Neural progenitor cell (in vitro differentiated cells): ENCODE measurements at regions not wholly inside any gene's neighbourhood (a gene's known extent, or its start where the extent isn't known, plus 50 kb on each side); places are given as distances from the start of the nearest gene placed in this dataset.
"Not testable (repeated sequence)": the region's sequence is repeated elsewhere in the genome, so short reads cannot be mapped to it uniquely, and the experiment has no call there.

Experiments
- DNase-seq: peaks from one replicate; pipeline ENCODE4 v3.0.0-alpha.2; 2016; ENCODE audit warnings: low spot score
- H2AFZ ChIP-seq: fragments of 200-600 bp; sonication (generic); replicated peaks from 2 replicates; pipeline ENCODE4 v1.6.1; 2016; ENCODE audit warnings: antibody characterized with exemption
- H3F3A ChIP-seq: fragments of 200-600 bp; sonication (generic); 2 replicates; pipeline ENCODE4 v1.6.1; 2016; ENCODE audit warnings: antibody characterized with exemption, low read depth
- H3K27ac ChIP-seq: fragments of 200-600 bp; sonication (generic); 2 replicates; pipeline ENCODE4 v1.5.1; 2016; ENCODE audit warnings: mild to moderate bottlenecking
- H3K27me3 ChIP-seq: fragments of 200-600 bp; sonication (generic); 2 replicates; pipeline ENCODE4 v1.6.1; 2016; ENCODE audit warnings: mild to moderate bottlenecking, moderate library complexity
- H3K36me3 ChIP-seq: fragments of 200-600 bp; sonication (generic); 2 replicates; pipeline ENCODE4 v1.5.1; 2016
- H3K4me1 ChIP-seq: fragments of 200-600 bp; sonication (generic); 2 replicates; pipeline ENCODE4 v1.6.1; 2016; ENCODE audit warnings: mixed run types
- H3K4me2 ChIP-seq: fragments of 200-600 bp; sonication (generic); 2 replicates; pipeline ENCODE4 v1.6.1; 2016
- H3K4me3 ChIP-seq: fragments of 200-600 bp; sonication (generic); 2 replicates; pipeline ENCODE4 v1.5.1; 2016
- H3K79me2 ChIP-seq: fragments of 200-600 bp; sonication (generic); 2 replicates; pipeline ENCODE4 v1.6.1; 2016; ENCODE audit warnings: low read depth
- H3K9ac ChIP-seq: fragments of 200-600 bp; sonication (generic); 2 replicates; pipeline ENCODE4 v1.6.1; 2016
- H3K9me3 ChIP-seq: fragments of 200-600 bp; sonication (generic); 2 replicates; pipeline ENCODE4 v1.5.1; 2016; ENCODE audit warnings: low read depth
- H4K20me1 ChIP-seq: fragments of 200-600 bp; sonication (generic); 2 replicates; pipeline ENCODE4 v1.6.1; 2016; ENCODE audit warnings: low read depth
- H3K27ac Mint-ChIP-seq: 3 replicates; pipeline ENCODE4 v1.8.0; 2021; ENCODE audit warnings: mixed read lengths
- H3K27me3 Mint-ChIP-seq: 2 replicates; pipeline ENCODE4 v1.8.0; 2022; ENCODE audit warnings: low read depth, mild to moderate bottlenecking, inconsistent platforms, moderate library complexity, mixed read lengths; ENCODE audit not compliant: insufficient read depth
- H3K36me3 Mint-ChIP-seq: 3 replicates; pipeline ENCODE4 v1.8.0; 2021; ENCODE audit warnings: mixed read lengths
- H3K4me1 Mint-ChIP-seq: 3 replicates; pipeline ENCODE4 v1.8.0; 2021; ENCODE audit warnings: mixed read lengths
- H3K4me3 Mint-ChIP-seq: 3 replicates; pipeline ENCODE4 v1.8.0; 2021; ENCODE audit warnings: mild to moderate bottlenecking, moderate library complexity, mixed read lengths
- H3K9me3 Mint-ChIP-seq: 3 replicates; pipeline ENCODE4 v1.8.0; 2020; ENCODE audit warnings: mixed read lengths
- CTCF ChIP-seq: fragments of 200-600 bp; sonication (generic); IDR thresholded peaks from 2 replicates; pipeline ENCODE4 v1.5.1; 2017; ENCODE audit warnings: antibody characterized with exemption, mild to moderate bottlenecking
- EZH2 ChIP-seq: fragments of 200-600 bp; sonication (generic); IDR thresholded peaks from 2 replicates; pipeline ENCODE4 v1.6.1; 2017; ENCODE audit warnings: antibody characterized with exemption, mild to moderate bottlenecking, moderate library complexity
- EZH2phosphoT487 ChIP-seq: fragments of 200-600 bp; sonication (generic); IDR thresholded peaks from 2 replicates; pipeline ENCODE4 v1.6.1; 2017; ENCODE audit warnings: antibody characterized with exemption

- no peak overlapping the region for H2AFZ ChIP-seq
- H3K79me2 ChIP-seq: no peaks in the 10 kb centered on the region
- Mint-ChIP-seq H3K36me3 (no peaks in the 10 kb centered on the region), H3K27me3 (no peaks in the 10 kb centered on the region), H3K9me3 (peaks cover 17% of the 10 kb centered on the region), H3K27ac (no peak overlapping the region), H3K4me3 (no peak overlapping the region), H3K4me1 (no peaks in the 10 kb centered on the region)
- H3K36me3 ChIP-seq: no peaks in the 10 kb centered on the region
- no peak overlapping the region for H3K4me3 ChIP-seq
- no peaks in the 10 kb centered on the region for H3K27me3 ChIP-seq
- no peaks in the 10 kb centered on the region for H3K9me3 ChIP-seq
- no peak for DNase-seq
- H3K4me2 ChIP-seq: no peak overlapping the region
- TF ChIP-seq CTCF: no peak
- no peak for TF ChIP-seq EZH2phosphoT487
- no peak for TF ChIP-seq EZH2
- no peak overlapping the region for H3K9ac ChIP-seq
- H3F3A ChIP-seq: no peaks in the 10 kb centered on the region
- no peak overlapping the region for H3K27ac ChIP-seq
- no peaks in the 10 kb centered on the region for H3K4me1 ChIP-seq
- no peaks in the 10 kb centered on the region for H4K20me1 ChIP-seq
Observed at GRCh38 chr6:174036-174435, 118.3 kb upstream of the DUSP22 start.

GRCh38 chr6:175680-176079, 116.6 kb upstream of the DUSP22 start:
- no peak overlapping the region for H3K4me3 Mint-ChIP-seq
- peaks cover 17% of the 10 kb centered on the region for H3K9me3 Mint-ChIP-seq
- no peak overlapping the region for H3K27ac Mint-ChIP-seq
- H3K27ac ChIP-seq: no peak overlapping the region
- H3K36me3 Mint-ChIP-seq: no peaks in the 10 kb centered on the region
- H3K4me1 ChIP-seq: no peaks in the 10 kb centered on the region
- no peaks in the 10 kb centered on the region for H3F3A ChIP-seq
- no peaks in the 10 kb centered on the region for H3K27me3 Mint-ChIP-seq
- TF ChIP-seq CTCF (no peak), EZH2phosphoT487 (no peak), EZH2 (no peak)
- DNase-seq: no peak
- H3K36me3 ChIP-seq: no peaks in the 10 kb centered on the region
- no peaks in the 10 kb centered on the region for H3K79me2 ChIP-seq
- no peaks in the 10 kb centered on the region for H3K4me1 Mint-ChIP-seq
- no peaks in the 10 kb centered on the region for H3K9me3 ChIP-seq
- no peaks in the 10 kb centered on the region for H3K27me3 ChIP-seq
- no peak overlapping the region for H3K9ac ChIP-seq
- no peak overlapping the region for H3K4me3 ChIP-seq
- H4K20me1 ChIP-seq: no peaks in the 10 kb centered on the region
- H2AFZ ChIP-seq: no peak overlapping the region
- no peak overlapping the region for H3K4me2 ChIP-seq

GRCh38 chr6:176766-177165, 115.5 kb upstream of the DUSP22 start:
- no peaks in the 10 kb centered on the region for H4K20me1 ChIP-seq
- peaks cover 17% of the 10 kb centered on the region for H3K9me3 Mint-ChIP-seq
- no peaks in the 10 kb centered on the region for H3K36me3 Mint-ChIP-seq
- no peaks in the 10 kb centered on the region for H3K36me3 ChIP-seq
- H2AFZ ChIP-seq: no peak overlapping the region
- H3K27ac ChIP-seq: no peak overlapping the region
- TF ChIP-seq EZH2: no peak
- no peak for TF ChIP-seq CTCF
- TF ChIP-seq EZH2phosphoT487: no peak
- no peaks in the 10 kb centered on the region for H3F3A ChIP-seq
- no peaks in the 10 kb centered on the region for H3K27me3 ChIP-seq
- H3K4me2 ChIP-seq: no peak overlapping the region
- no peak overlapping the region for H3K4me3 ChIP-seq
- no peaks in the 10 kb centered on the region for H3K79me2 ChIP-seq
- H3K9ac ChIP-seq: no peak overlapping the region
- no peaks in the 10 kb centered on the region for H3K4me1 ChIP-seq
- no peaks in the 10 kb centered on the region for H3K4me1 Mint-ChIP-seq
- no peak overlapping the region for H3K4me3 Mint-ChIP-seq
- no peak overlapping the region for H3K27ac Mint-ChIP-seq
- no peaks in the 10 kb centered on the region for H3K9me3 ChIP-seq
- H3K27me3 Mint-ChIP-seq: no peaks in the 10 kb centered on the region
- no peak for DNase-seq

GRCh38 chr6:178119-178518, 114.2 kb upstream of the DUSP22 start:
- DNase-seq: no peak
- H2AFZ ChIP-seq: no peak overlapping the region

GRCh38 chr6:178929-179328, 113.4 kb upstream of the DUSP22 start:
- H3K4me3 Mint-ChIP-seq, H3K9me3 ChIP-seq, H4K20me1 ChIP-seq, H3K27ac ChIP-seq, H3K79me2 ChIP-seq, H3K27me3 Mint-ChIP-seq, H3K4me2 ChIP-seq, H3K4me1 ChIP-seq, H3K36me3 ChIP-seq, DNase-seq, H3K36me3 Mint-ChIP-seq, H3K9ac ChIP-seq, H3K4me1 Mint-ChIP-seq, H2AFZ ChIP-seq, H3F3A ChIP-seq, H3K27me3 ChIP-seq, H3K4me3 ChIP-seq, H3K27ac Mint-ChIP-seq: not testable (repeated sequence)
- peaks cover 14% of the 10 kb centered on the region for H3K9me3 Mint-ChIP-seq

More at GRCh38 chr6:178119-178518, 114.2 kb upstream of the DUSP22 start:
- H3K79me2 ChIP-seq: no peaks in the 10 kb centered on the region
- Mint-ChIP-seq H3K36me3 (no peaks in the 10 kb centered on the region), H3K4me3 (no peak overlapping the region), H3K27ac (no peak overlapping the region), H3K27me3 (no peaks in the 10 kb centered on the region), H3K4me1 (no peaks in the 10 kb centered on the region), H3K9me3 (peaks cover 14% of the 10 kb centered on the region)
- no peaks in the 10 kb centered on the region for H3K4me1 ChIP-seq
- H3K27me3 ChIP-seq: no peaks in the 10 kb centered on the region
- no peak overlapping the region for H3K4me2 ChIP-seq
- no peak overlapping the region for H3K4me3 ChIP-seq
- H4K20me1 ChIP-seq: no peaks in the 10 kb centered on the region
- H3K36me3 ChIP-seq: no peaks in the 10 kb centered on the region
- no peaks in the 10 kb centered on the region for H3F3A ChIP-seq
- no peaks in the 10 kb centered on the region for H3K9me3 ChIP-seq
- H3K27ac ChIP-seq: no peak overlapping the region
- H3K9ac ChIP-seq: no peak overlapping the region
- TF ChIP-seq EZH2 (no peak), CTCF (no peak), EZH2phosphoT487 (no peak)
